GM19397 (cell line): ENCODE measurements at regions not wholly inside any gene's neighbourhood (a gene's known extent, or its start where the extent isn't known, plus 50 kb on each side); places are given as distances from the start of the nearest gene placed in this dataset.
"Not testable (repeated sequence)": the region's sequence is repeated elsewhere in the genome, so short reads cannot be mapped to it uniquely, and the experiment has no call there.

Experiments used
- ATAC-seq: cut with Tn5 transposase; IDR thresholded peaks from one replicate; pipeline ENCODE4 v1.9.1; 2021; ENCODE audit warnings: mild to moderate bottlenecking, moderate library complexity; ENCODE audit not compliant: unreplicated experiment

- ATAC-seq, result no peak
These were observed 463.3 kb upstream of the CCDC54 start for GRCh38 chr3:106913966-106914365.

- no peak for ATAC-seq
These were observed 456.6 kb upstream of the CCDC54 start for GRCh38 chr3:106920609-106921008.

- no peak for ATAC-seq
These were observed 448.2 kb upstream of the CCDC54 start for GRCh38 chr3:106929081-106929480.

- no peak for ATAC-seq
These were observed 447.2 kb upstream of the CCDC54 start for GRCh38 chr3:106930086-106930485.

GRCh38 chr3:106931904-106932303 is 445.3 kb upstream of the CCDC54 start:
- ATAC-seq, result no peak

- no peak for ATAC-seq
These were observed 440.9 kb upstream of the CCDC54 start for GRCh38 chr3:106936337-106936736.

- no peak for ATAC-seq
These were observed 435.2 kb upstream of the CCDC54 start for GRCh38 chr3:106942051-106942450.

- ATAC-seq, result no peak
These were observed 434.2 kb upstream of the CCDC54 start for GRCh38 chr3:106943071-106943470.

GRCh38 chr3:106945435-106945834 is 431.8 kb upstream of the CCDC54 start:
- no peak for ATAC-seq

GRCh38 chr3:106946866-106947265 is 430.4 kb upstream of the CCDC54 start:
- ATAC-seq, result no peak

GRCh38 chr3:106957029-106957428 is 420.2 kb upstream of the CCDC54 start:
- no peak for ATAC-seq

GRCh38 chr3:106962993-106963392 is 414.2 kb upstream of the CCDC54 start:
- no peak for ATAC-seq

GRCh38 chr3:106963442-106963841 is 413.8 kb upstream of the CCDC54 start:
- ATAC-seq, result no peak

- ATAC-seq, result no peak
These were observed 411.9 kb upstream of the CCDC54 start for GRCh38 chr3:106965307-106965706.

GRCh38 chr3:106969596-106969995 is 407.6 kb upstream of the CCDC54 start:
- no peak for ATAC-seq

GRCh38 chr3:106981392-106981791 is 395.8 kb upstream of the CCDC54 start:
- no peak for ATAC-seq

- no peak for ATAC-seq
These were observed 391.5 kb upstream of the CCDC54 start for GRCh38 chr3:106985721-106986120.

- ATAC-seq, result peak; percentile 81
These were observed 378.2 kb upstream of the CCDC54 start for GRCh38 chr3:106998841-106999682.

GRCh38 chr3:107001635-107002034 is 375.6 kb upstream of the CCDC54 start:
- no peak for ATAC-seq

- ATAC-seq, result not testable (repeated sequence)
These were observed 371.9 kb upstream of the CCDC54 start for GRCh38 chr3:107005352-107005751.

GRCh38 chr3:107008213-107008612 is 369.0 kb upstream of the CCDC54 start:
- ATAC-seq, result no peak

- no peak for ATAC-seq
These were observed 363.6 kb upstream of the CCDC54 start for GRCh38 chr3:107013641-107014040.

- ATAC-seq, result no peak
These were observed 352.6 kb upstream of the CCDC54 start for GRCh38 chr3:107024551-107025026.
